SU-DHL-6 (cell line): ENCODE measurements at regions not wholly inside any gene's neighbourhood (a gene's known extent, or its start where the extent isn't known, plus 50 kb on each side); places are given as distances from the start of the nearest gene placed in this dataset.

ENCODE experiments used
- H2AFZ ChIP-seq: fragments of 200-600 bp; sonication (generic); 2 replicates; pipeline ENCODE4 v1.6.1; 2014; ENCODE audit warnings: low read depth, mild to moderate bottlenecking, moderate library complexity, mixed read lengths, antibody characterized with exemption, low read length; ENCODE audit not compliant: severe bottlenecking
- H3F3A ChIP-seq: fragments of 200-600 bp; shearing (Covaris generic); 2 replicates; pipeline ENCODE4 v1.6.0; 2016; ENCODE audit warnings: antibody characterized with exemption, mild to moderate bottlenecking; ENCODE audit not compliant: insufficient read depth
- H3K27ac ChIP-seq: fragments of 200-600 bp; sonication (generic); 2 replicates; pipeline ENCODE4 v1.5.1; 2016; ENCODE audit warnings: low read depth, mild to moderate bottlenecking, low read length, moderate library complexity, mixed read lengths
- H3K27me3 ChIP-seq: fragments of 200-600 bp; sonication (generic), shearing (Covaris generic); 2 replicates; pipeline ENCODE4 v1.6.0; 2014; ENCODE audit warnings: mild to moderate bottlenecking, low read length
- H3K36me3 ChIP-seq: fragments of 200-600 bp; sonication (generic); 2 replicates; pipeline ENCODE4 v1.6.1; 2014; ENCODE audit warnings: mild to moderate bottlenecking, low read length, mixed read lengths
- H3K4me2 ChIP-seq: fragments of 300-600, 200-600 bp; shearing (Covaris generic), sonication (generic); 2 replicates; pipeline ENCODE4 v1.6.0; 2014; ENCODE audit warnings: low read length, low read depth, mild to moderate bottlenecking; ENCODE audit not compliant: poor library complexity, severe bottlenecking
- H3K4me3 ChIP-seq: fragments of 200-600 bp; sonication (generic); 2 replicates; pipeline ENCODE4 v1.5.1; 2014; ENCODE audit warnings: antibody characterized with exemption, low read length, mild to moderate bottlenecking, mixed read lengths; ENCODE audit not compliant: insufficient read depth, poor library complexity, severe bottlenecking
- H3K79me2 ChIP-seq: fragments of 200-600 bp; sonication (generic); 2 replicates; pipeline ENCODE4 v1.6.1; 2014; ENCODE audit warnings: mild to moderate bottlenecking, low read length, moderate library complexity; ENCODE audit not compliant: insufficient read depth
- H3K9ac ChIP-seq: fragments of 200-600 bp; sonication (generic); 2 replicates; pipeline ENCODE4 v1.7.0; 2014; ENCODE audit warnings: mild to moderate bottlenecking, low read length
- H3K9me2 ChIP-seq: fragments of 200-600 bp; sonication (generic); replicated peaks from 2 replicates; pipeline ENCODE4 v1.6.1; 2014; ENCODE audit warnings: low read length; ENCODE audit not compliant: insufficient read depth
- H3K9me3 ChIP-seq: fragments of 200-600 bp; sonication (generic); 2 replicates; pipeline ENCODE4 v1.6.1; 2014; ENCODE audit warnings: low read length, mixed read lengths; ENCODE audit not compliant: insufficient read depth
- H4K20me1 ChIP-seq: fragments of 200-600 bp; sonication (generic); 2 replicates; pipeline ENCODE4 v1.6.1; 2014; ENCODE audit warnings: low read depth, mild to moderate bottlenecking, antibody characterized with exemption, low read length, moderate library complexity, mixed read lengths
- CTCF ChIP-seq: fragments of 200-600 bp; sonication (generic); IDR thresholded peaks from one replicate; pipeline ENCODE4 v1.5.1; 2017; ENCODE audit warnings: antibody characterized with exemption, mild to moderate bottlenecking, low read length, moderate library complexity; ENCODE audit not compliant: insufficient read depth, poor library complexity, severe bottlenecking
- EZH2phosphoT487 ChIP-seq: fragments of 200-600 bp; sonication (generic), shearing (Covaris generic); conservative IDR thresholded peaks from 2 replicates; pipeline ENCODE4 v1.6.1; 2018; ENCODE audit warnings: mild to moderate bottlenecking, antibody characterized with exemption, low read length, moderate library complexity, mixed read lengths

GRCh38 chr9:107669422-107669821 is 179.9 kb upstream of the KLF4 start:
- Histone ChIP-seq H4K20me1 (no peaks in the 10 kb centered on the region), H2AFZ (no peak overlapping the region)
- TF ChIP-seq EZH2phosphoT487 (no peak), CTCF (no peak)

GRCh38 chr9:107667231-107668070 is 177.9 kb upstream of the KLF4 start:
- Histone ChIP-seq H4K20me1 (no peaks in the 10 kb centered on the region), H2AFZ (no peak overlapping the region)
- TF ChIP-seq CTCF: no peak
- TF ChIP-seq EZH2phosphoT487: no peak

More at GRCh38 chr9:107669422-107669821, 179.9 kb upstream of the KLF4 start:
- no peaks in the 10 kb centered on the region for H3K9me2 ChIP-seq
- H3K79me2 ChIP-seq: no peaks in the 10 kb centered on the region
- no peak overlapping the region for H3K9ac ChIP-seq
- H3K27ac ChIP-seq: no peak overlapping the region
- no peaks in the 10 kb centered on the region for H3K9me3 ChIP-seq
- no peak overlapping the region for H3K4me2 ChIP-seq
- no peaks in the 10 kb centered on the region for H3F3A ChIP-seq
- H3K27me3 ChIP-seq: no peaks in the 10 kb centered on the region
- H3K36me3 ChIP-seq: no peaks in the 10 kb centered on the region
- no peak overlapping the region for H3K4me3 ChIP-seq

GRCh38 chr9:107665057-107665456 is 175.5 kb upstream of the KLF4 start:
- Histone ChIP-seq H3K27me3 (no peaks in the 10 kb centered on the region), H4K20me1 (no peaks in the 10 kb centered on the region), H3K4me2 (no peak overlapping the region), H3K27ac (no peak overlapping the region), H3K9me3 (no peaks in the 10 kb centered on the region), H3K4me3 (no peak overlapping the region), H3K9me2 (no peaks in the 10 kb centered on the region), H3K9ac (no peak overlapping the region), H3K79me2 (no peaks in the 10 kb centered on the region), H3K36me3 (no peaks in the 10 kb centered on the region), H2AFZ (no peak overlapping the region), H3F3A (no peaks in the 10 kb centered on the region)
- TF ChIP-seq CTCF (no peak), EZH2phosphoT487 (no peak)

More at GRCh38 chr9:107667231-107668070, 177.9 kb upstream of the KLF4 start:
- Histone ChIP-seq H3K27me3 (no peaks in the 10 kb centered on the region), H3K4me2 (no peak overlapping the region), H3K79me2 (no peaks in the 10 kb centered on the region), H3K27ac (no peak overlapping the region), H3K4me3 (no peak overlapping the region), H3F3A (no peaks in the 10 kb centered on the region), H3K36me3 (no peaks in the 10 kb centered on the region), H3K9me2 (no peaks in the 10 kb centered on the region), H3K9ac (no peak overlapping the region), H3K9me3 (no peaks in the 10 kb centered on the region)
